ENCODE measurements at regions not wholly inside any gene's neighbourhood (a gene's known extent, or its start where the extent isn't known, plus 50 kb on each side); places are given as distances from the start of the nearest gene placed in this dataset.

GRCh38 chr2:145481334-145481922, 961.5 kb upstream of the ZEB2 start:
- no peaks in the 10 kb centered on the region for H4K20me1 ChIP-seq (ENCODE audit: insufficient read depth)
- H3K27ac ChIP-seq (ENCODE audit: low read depth, low read length), result no peak overlapping the region
- no peaks in the 10 kb centered on the region for H3K27me3 ChIP-seq (ENCODE audit: insufficient read depth, low read length)
- H3K9ac ChIP-seq (ENCODE audit: low read length), result no peak overlapping the region
- H2AFZ ChIP-seq (ENCODE audit: low read depth, low read length, poor library complexity, severe bottlenecking), result no peak overlapping the region
- ATAC-seq, result no peak
- intact Hi-C loops (cut with micrococcal nuclease), result no loop called here
- no peaks in the 10 kb centered on the region for H3K9me3 ChIP-seq (ENCODE audit: control insufficient read depth in 1 of 2, insufficient read depth in 1 of 2, low read depth in 1 of 2, low read length in 2 of 2)
- RAD21 ChIA-PET (ENCODE audit: low non-redundant PET in 1 of 2, low total read pairs in 2 of 2, uncharacterized antibody in 2 of 2, unreplicated experiment in 2 of 2), result no interaction called here
- no peak overlapping the region for H3K4me2 ChIP-seq (ENCODE audit: low read length)
- no peak for DNase-seq (ENCODE audit: low read depth, low spot score)
- peaks cover 3 to 6% of the 10 kb centered on the region in 2 experiments; a peak in 3 of 4 replicates for H3K4me1 ChIP-seq (ENCODE audit: control insufficient read depth in 1 of 2, insufficient read depth in 2 of 2, low read length in 2 of 2)
- no peaks in the 10 kb centered on the region for H3K79me2 ChIP-seq (ENCODE audit: insufficient read depth, low read length)
- POLR2A ChIA-PET, result no interaction called here
- H3K4me3 ChIP-seq (replicated peaks in 1 of 2; ENCODE audit: low read depth in 1 of 2, low read length in 2 of 2), result no peak overlapping the region
- BruUV-seq (replicated peaks), result no TSS peak
- TF ChIP-seq ELF1 (IDR thresholded peaks at IDR 0.05; ENCODE audit: borderline replicate concordance, low read depth) (no peak), ZBTB33 (IDR thresholded peaks at IDR 0.05; ENCODE audit: extremely low read depth, insufficient replicate concordance, low read length) (no peak), ZFX (IDR thresholded peaks at IDR 0.05) (no peak), EGR1 (IDR thresholded peaks at IDR 0.05; ENCODE audit: low read depth) (no peak), CTCF (IDR thresholded peaks at IDR 0.05 in 2 of 3, conservative IDR thresholded peaks at IDR 0.05 in 1 of 3; ENCODE audit: borderline replicate concordance in 1 of 3, insufficient read depth in 1 of 3, low read depth in 2 of 3, low read length in 2 of 3) (no peak), EZH2phosphoT487 (IDR thresholded peaks at IDR 0.05; ENCODE audit: borderline replicate concordance) (no peak), SRF (IDR thresholded peaks at IDR 0.05; ENCODE audit: low read depth) (no peak), SIN3A (IDR thresholded peaks at IDR 0.05; ENCODE audit: low read depth) (no peak), SP1 (IDR thresholded peaks at IDR 0.05; ENCODE audit: low read depth) (no peak), YY1 (IDR thresholded peaks at IDR 0.05; ENCODE audit: extremely low read depth, insufficient replicate concordance, low read depth, low read length) (no peak), POLR2A (IDR thresholded peaks at IDR 0.05; ENCODE audit: borderline replicate concordance, extremely low read depth, insufficient read depth, insufficient read length) (no peak), MAX (IDR thresholded peaks at IDR 0.05) (no peak), POLR2AphosphoS5 (IDR thresholded peaks at IDR 0.05; ENCODE audit: low read depth, low read length) (no peak), FOSL1 (IDR thresholded peaks at IDR 0.05; ENCODE audit: low read depth) (no peak), ZNF274 (IDR thresholded peaks at IDR 0.05; ENCODE audit: low read depth, low read length) (no peak), RAD21 (IDR thresholded peaks at IDR 0.05; ENCODE audit: low read depth) (no peak)
- no peaks in the 10 kb centered on the region for H3K36me3 ChIP-seq (ENCODE audit: control insufficient read depth in 1 of 2, insufficient read depth in 2 of 2, low read length in 2 of 2)
- CTCF ChIA-PET, result no interaction called here
- no peaks in the 10 kb centered on the region for H3K9me2 ChIP-seq (ENCODE audit: insufficient read depth)
